Fibroblast of lung (primary cell): ENCODE measurements at regions not wholly inside any gene's neighbourhood (a gene's known extent, or its start where the extent isn't known, plus 50 kb on each side); places are given as distances from the start of the nearest gene placed in this dataset.
A peak's percentile ranks its signal among the peaks of the same experiment; 100 is the strongest.

Source experiments
- CTCF ChIP-seq, 2 donors: IDR thresholded peaks in 1 of 2; conservative IDR thresholded peaks in 1 of 2; 1 replicate in 1 of 2; 2 replicates in 1 of 2; pipeline ENCODE4 v1.5.1; 2011 to 2012; ENCODE audit warnings: low read length in 2 of 2, control low read depth in 1 of 2, inconsistent platforms in 1 of 2, low read depth in 1 of 2, mild to moderate bottlenecking in 1 of 2
- EZH2 ChIP-seq: IDR thresholded peaks from 2 replicates; pipeline ENCODE4 v1.5.1; 2012; ENCODE audit warnings: low read length, control low read depth, mild to moderate bottlenecking; ENCODE audit errors: missing control alignments

GRCh38 chr12:29088611-29089219 is 60.4 kb upstream of the FAR2 start:
- TF ChIP-seq CTCF (conservative IDR thresholded peaks at IDR 0.05 in 1 of 2, IDR thresholded peaks at IDR 0.05 in 1 of 2; ENCODE audit: low read depth in 1 of 2, low read length in 2 of 2) (peak; percentile 25 to 45), EZH2 (no peak)
